Effector memory CD4-positive, alpha-beta T cell (primary cell): ENCODE measurements at regions not wholly inside any gene's neighbourhood (a gene's known extent, or its start where the extent isn't known, plus 50 kb on each side); places are given as distances from the start of the nearest gene placed in this dataset.
"Not testable (repeated sequence)": the region's sequence is repeated elsewhere in the genome, so short reads cannot be mapped to it uniquely, and the experiment has no call there.

Source experiments
- DNase-seq, 3 donors: peaks; one replicate each; pipeline ENCODE4 v3.0.0-alpha.2; 2020
- H3K27ac ChIP-seq: 2 replicates; pipeline ENCODE4 v1.7.0; 2013; ENCODE audit warnings: mild to moderate bottlenecking, low read length, moderate library complexity; ENCODE audit not compliant: insufficient read depth, poor library complexity, severe bottlenecking
- H3K27me3 ChIP-seq: replicated peaks from 2 replicates; pipeline ENCODE4 v1.7.0; 2013; ENCODE audit warnings: mild to moderate bottlenecking, low read length; ENCODE audit not compliant: insufficient read depth, control insufficient read depth, poor library complexity, severe bottlenecking
- H3K36me3 ChIP-seq: 2 replicates; pipeline ENCODE4 v1.7.0; 2013; ENCODE audit warnings: mild to moderate bottlenecking, low read length, moderate library complexity; ENCODE audit not compliant: control insufficient read depth, insufficient read depth
- H3K4me1 ChIP-seq: 2 replicates; pipeline ENCODE4 v1.7.0; 2013; ENCODE audit warnings: low read length, mild to moderate bottlenecking; ENCODE audit not compliant: control insufficient read depth, insufficient read depth, poor library complexity, severe bottlenecking
- H3K4me3 ChIP-seq: 2 replicates; pipeline ENCODE4 v1.7.0; 2013; ENCODE audit warnings: low read length, low read depth, mild to moderate bottlenecking; ENCODE audit not compliant: insufficient read depth, poor library complexity, severe bottlenecking
- H3K9me3 ChIP-seq: 2 replicates; pipeline ENCODE4 v1.7.0; 2013; ENCODE audit warnings: mild to moderate bottlenecking, low read length, moderate library complexity; ENCODE audit not compliant: control insufficient read depth

GRCh38 chr1:9440763-9441194 is 98.5 kb upstream of the SLC25A33 start:
- DNase-seq = no peak
- no peaks in the 10 kb centered on the region for H3K9me3 ChIP-seq

GRCh38 chr1:9441451-9442133 is 97.7 kb upstream of the SLC25A33 start:
- Histone ChIP-seq H3K4me1 (no peaks in the 10 kb centered on the region), H3K27ac (no peak overlapping the region), H3K9me3 (no peaks in the 10 kb centered on the region), H3K36me3 (no peaks in the 10 kb centered on the region), H3K4me3 (no peak overlapping the region), H3K27me3 (no peaks in the 10 kb centered on the region)
- no peak for DNase-seq

More at GRCh38 chr1:9440763-9441194, 98.5 kb upstream of the SLC25A33 start:
- Histone ChIP-seq H3K27me3 (no peaks in the 10 kb centered on the region), H3K4me1 (no peaks in the 10 kb centered on the region), H3K36me3 (no peaks in the 10 kb centered on the region), H3K27ac (no peak overlapping the region), H3K4me3 (no peak overlapping the region)

- Histone ChIP-seq H3K36me3 (no peaks in the 10 kb centered on the region), H3K9me3 (no peaks in the 10 kb centered on the region), H3K4me1 (no peaks in the 10 kb centered on the region), H3K27ac (no peak overlapping the region), H3K27me3 (no peaks in the 10 kb centered on the region), H3K4me3 (no peak overlapping the region)
- DNase-seq = no peak
Observed at GRCh38 chr1:9442278-9442846, 96.9 kb upstream of the SLC25A33 start.

GRCh38 chr1:9442986-9443385 is 96.3 kb upstream of the SLC25A33 start:
- Histone ChIP-seq H3K27ac (no peak overlapping the region), H3K27me3 (no peaks in the 10 kb centered on the region), H3K4me1 (no peaks in the 10 kb centered on the region), H3K9me3 (no peaks in the 10 kb centered on the region), H3K4me3 (no peak overlapping the region), H3K36me3 (no peaks in the 10 kb centered on the region)
- DNase-seq = no peak

- no peaks in the 10 kb centered on the region for H3K9me3 ChIP-seq
- H3K4me3 ChIP-seq = no peak overlapping the region
- no peaks in the 10 kb centered on the region for H3K27me3 ChIP-seq
- DNase-seq = no peak
- H3K4me1 ChIP-seq = no peaks in the 10 kb centered on the region
- no peak overlapping the region for H3K27ac ChIP-seq
- H3K36me3 ChIP-seq = no peaks in the 10 kb centered on the region
Observed at GRCh38 chr1:9443913-9444445, 95.3 kb upstream of the SLC25A33 start.

GRCh38 chr1:9444532-9444931 is 94.7 kb upstream of the SLC25A33 start:
- H3K4me1 ChIP-seq = no peaks in the 10 kb centered on the region
- no peaks in the 10 kb centered on the region for H3K36me3 ChIP-seq
- no peak overlapping the region for H3K27ac ChIP-seq
- no peaks in the 10 kb centered on the region for H3K27me3 ChIP-seq
- no peak overlapping the region for H3K4me3 ChIP-seq
- no peaks in the 10 kb centered on the region for H3K9me3 ChIP-seq
- no peak for DNase-seq

- not testable (repeated sequence) for DNase-seq, H3K9me3 ChIP-seq, H3K4me1 ChIP-seq, H3K4me3 ChIP-seq, H3K36me3 ChIP-seq, H3K27me3 ChIP-seq, H3K27ac ChIP-seq
Observed at GRCh38 chr1:9445081-9445480, 94.2 kb upstream of the SLC25A33 start.

- Histone ChIP-seq H3K27me3 (no peaks in the 10 kb centered on the region), H3K27ac (no peak overlapping the region), H3K36me3 (no peaks in the 10 kb centered on the region), H3K9me3 (no peaks in the 10 kb centered on the region), H3K4me1 (no peaks in the 10 kb centered on the region), H3K4me3 (no peak overlapping the region)
- no peak for DNase-seq
Observed at GRCh38 chr1:9447215-9447960, 91.9 kb upstream of the SLC25A33 start.

- no peaks in the 10 kb centered on the region for H3K9me3 ChIP-seq
- no peaks in the 10 kb centered on the region for H3K36me3 ChIP-seq
- no peak overlapping the region for H3K27ac ChIP-seq
- no peak overlapping the region for H3K4me3 ChIP-seq
- DNase-seq = no peak
- H3K4me1 ChIP-seq = no peaks in the 10 kb centered on the region
- H3K27me3 ChIP-seq = no peaks in the 10 kb centered on the region
Observed at GRCh38 chr1:9448132-9449109, 90.8 kb upstream of the SLC25A33 start.
